ENCODE measurements at regions not wholly inside any gene's neighbourhood (a gene's known extent, or its start where the extent isn't known, plus 50 kb on each side); places are given as distances from the start of the nearest gene placed in this dataset.

DNA sequence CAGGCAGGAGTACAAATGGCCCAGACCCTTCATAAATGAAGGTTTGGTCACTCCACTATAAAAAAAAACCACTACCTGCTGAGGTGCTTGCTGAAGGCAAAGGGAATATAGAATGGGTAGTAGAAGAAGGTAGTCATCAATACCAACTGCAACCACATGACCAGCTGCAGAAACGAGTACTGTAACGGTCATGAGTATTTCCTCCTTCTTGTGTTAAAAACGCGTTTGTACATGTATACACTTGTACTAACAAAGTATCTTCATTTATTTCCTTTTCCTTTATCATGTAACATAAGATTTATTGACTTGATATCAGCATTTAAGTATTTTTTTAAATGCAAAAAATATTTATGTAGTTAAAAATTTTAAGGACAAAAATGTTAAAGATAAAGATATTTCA lies 238.6 kb downstream of the TFAP2B start:
- no peak for TF ChIP-seq ARNT (IDR thresholded peaks at IDR 0.05)
- TF ChIP-seq ZNF384 (IDR thresholded peaks at IDR 0.05), result no peak
- no peak for TF ChIP-seq BHLHE40 (IDR thresholded peaks at IDR 0.05; ENCODE audit: borderline replicate concordance)
- TF ChIP-seq SUZ12 (IDR thresholded peaks at IDR 0.05), result no peak
- no peak for TF ChIP-seq ELF4 (IDR thresholded peaks at IDR 0.05)
- no peak for TF ChIP-seq FOXK2 (IDR thresholded peaks at IDR 0.05)
- no peak for TF ChIP-seq SP1 (IDR thresholded peaks at IDR 0.05)
- CTCF ChIA-PET, result no interaction called here
- POLR2A ChIA-PET, result no interaction called here
- no peak for DNase-seq (ENCODE audit: extremely low spot score)

GRCh38 chr6:51060262-51060762 lies 241.6 kb downstream of the TFAP2B start:
- CTCF ChIA-PET, result no interaction called here
- no peak for TF ChIP-seq PKNOX1 (IDR thresholded peaks at IDR 0.05)
- TF ChIP-seq ARNT (IDR thresholded peaks at IDR 0.05), result no peak
- no peak for TF ChIP-seq FOXK2 (IDR thresholded peaks at IDR 0.05)
- TF ChIP-seq BHLHE40 (IDR thresholded peaks at IDR 0.05; ENCODE audit: borderline replicate concordance), result no peak
- no peak for TF ChIP-seq HDGF (IDR thresholded peaks at IDR 0.05; ENCODE audit: borderline replicate concordance)
- no peak for TF ChIP-seq CTBP1 (IDR thresholded peaks at IDR 0.05; ENCODE audit: borderline replicate concordance)
- no peak for TF ChIP-seq NFRKB (IDR thresholded peaks at IDR 0.05)
- TF ChIP-seq SUZ12 (IDR thresholded peaks at IDR 0.05), result no peak
- no peak for TF ChIP-seq ZNF384 (IDR thresholded peaks at IDR 0.05)
- no peak for TF ChIP-seq FOXA1 (IDR thresholded peaks at IDR 0.05)
- no peak for TF ChIP-seq ELF4 (IDR thresholded peaks at IDR 0.05)

DNA sequence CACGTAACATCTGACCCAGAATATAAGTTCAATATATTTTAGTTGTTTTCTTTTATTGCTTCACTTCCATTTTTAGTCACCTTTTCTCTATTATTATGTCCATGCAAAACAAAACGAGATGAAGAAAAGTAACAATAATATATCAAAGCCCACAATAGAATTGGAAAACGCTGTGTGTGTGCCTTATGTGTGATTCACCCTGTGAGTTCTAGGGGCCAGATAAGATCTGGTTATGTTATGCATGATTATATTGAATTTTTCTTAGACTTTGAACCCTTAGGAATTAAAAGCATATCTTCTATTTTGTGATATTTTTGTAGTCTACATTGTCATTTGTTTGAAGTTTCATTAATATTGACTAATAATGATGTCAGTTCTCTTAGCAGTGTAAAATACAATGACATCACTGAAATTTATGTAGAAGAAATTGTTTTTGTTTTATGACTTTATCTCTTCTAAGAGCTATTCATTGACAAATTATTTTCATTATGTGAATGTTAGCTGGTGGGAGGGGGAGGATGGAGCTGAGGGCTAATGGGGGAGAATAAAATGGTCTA lies 243.6 kb downstream of the TFAP2B start:
- ChIA-PET CTCF (no interaction called here), POLR2A (no interaction called here)
- DNase-seq (ENCODE audit: extremely low spot score), result no peak
- TF ChIP-seq NFRKB (IDR thresholded peaks at IDR 0.05) (no peak), LEF1 (IDR thresholded peaks at IDR 0.05; ENCODE audit: borderline replicate concordance) (no peak), L3MBTL2 (conservative IDR thresholded peaks at IDR 0.05) (no peak), SP1 (IDR thresholded peaks at IDR 0.05) (no peak), TARDBP (IDR thresholded peaks at IDR 0.05) (no peak), ZNF384 (IDR thresholded peaks at IDR 0.05) (no peak), ELF4 (IDR thresholded peaks at IDR 0.05) (no peak)

More at GRCh38 chr6:51060262-51060762, 241.6 kb downstream of the TFAP2B start:
- POLR2A ChIA-PET, result no interaction called here
- no peak for DNase-seq (ENCODE audit: extremely low spot score)

GRCh38 chr6:51077821-51078518 lies 259.3 kb downstream of the TFAP2B start:
- POLR2A ChIA-PET, result no interaction called here
- CTCF ChIA-PET, result no interaction called here
- no peak for DNase-seq (ENCODE audit: extremely low spot score)
- no peak for TF ChIP-seq FOXK2 (IDR thresholded peaks at IDR 0.05)

DNA sequence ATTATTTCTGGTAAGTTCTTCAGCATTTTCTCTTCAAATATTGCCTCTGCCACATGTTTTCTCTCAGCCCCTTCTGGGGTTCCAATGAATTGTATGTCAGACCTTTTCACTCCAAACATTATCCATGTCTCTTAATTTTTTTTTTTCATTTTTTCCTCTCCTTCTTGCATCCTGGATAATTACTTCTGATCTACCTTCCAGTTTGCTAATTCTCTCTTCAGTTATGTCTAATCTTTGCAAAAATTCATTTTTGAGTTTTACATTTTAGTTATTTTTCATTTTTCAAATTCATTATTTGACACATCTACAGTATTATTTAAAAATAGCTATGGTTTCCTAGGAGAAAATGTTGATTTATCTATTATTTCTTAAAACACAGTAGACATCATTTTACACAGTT lies 271.7 kb downstream of the TFAP2B start:
- DNase-seq (ENCODE audit: extremely low spot score), result no peak
- TF ChIP-seq BHLHE40 (IDR thresholded peaks at IDR 0.05; ENCODE audit: borderline replicate concordance) (no peak), SUZ12 (IDR thresholded peaks at IDR 0.05) (no peak), HDGF (IDR thresholded peaks at IDR 0.05; ENCODE audit: borderline replicate concordance) (no peak), TARDBP (IDR thresholded peaks at IDR 0.05) (no peak), CTBP1 (IDR thresholded peaks at IDR 0.05; ENCODE audit: borderline replicate concordance) (no peak), ZNF384 (IDR thresholded peaks at IDR 0.05) (no peak), SP1 (IDR thresholded peaks at IDR 0.05) (no peak), FOXK2 (IDR thresholded peaks at IDR 0.05) (no peak), ELF4 (IDR thresholded peaks at IDR 0.05) (no peak), LEF1 (IDR thresholded peaks at IDR 0.05; ENCODE audit: borderline replicate concordance) (no peak), FOXM1 (IDR thresholded peaks at IDR 0.05; ENCODE audit: borderline replicate concordance) (no peak), ARNT (IDR thresholded peaks at IDR 0.05) (no peak), FOXA1 (IDR thresholded peaks at IDR 0.05) (no peak), PKNOX1 (IDR thresholded peaks at IDR 0.05) (no peak)
- ChIA-PET POLR2A (no interaction called here), CTCF (no interaction called here)

- POLR2A ChIA-PET, result no interaction called here
- TF ChIP-seq TARDBP (IDR thresholded peaks at IDR 0.05), result no peak
- TF ChIP-seq ELF4 (IDR thresholded peaks at IDR 0.05), result no peak
- TF ChIP-seq NFRKB (IDR thresholded peaks at IDR 0.05), result no peak
- no peak for TF ChIP-seq PKNOX1 (IDR thresholded peaks at IDR 0.05)
- TF ChIP-seq LEF1 (IDR thresholded peaks at IDR 0.05; ENCODE audit: borderline replicate concordance), result no peak
- no peak for TF ChIP-seq CTBP1 (IDR thresholded peaks at IDR 0.05; ENCODE audit: borderline replicate concordance)
- TF ChIP-seq SP1 (IDR thresholded peaks at IDR 0.05), result no peak
- no peak for TF ChIP-seq FOXK2 (IDR thresholded peaks at IDR 0.05)
- TF ChIP-seq FOXA1 (IDR thresholded peaks at IDR 0.05), result no peak
- TF ChIP-seq FOXM1 (IDR thresholded peaks at IDR 0.05; ENCODE audit: borderline replicate concordance), result no peak
- no peak for TF ChIP-seq SUZ12 (IDR thresholded peaks at IDR 0.05)
- no peak for TF ChIP-seq L3MBTL2 (conservative IDR thresholded peaks at IDR 0.05)
- no peak for TF ChIP-seq ZNF384 (IDR thresholded peaks at IDR 0.05)
- no peak for TF ChIP-seq HDGF (IDR thresholded peaks at IDR 0.05; ENCODE audit: borderline replicate concordance)
- no peak for TF ChIP-seq ARNT (IDR thresholded peaks at IDR 0.05)
- no peak for TF ChIP-seq BHLHE40 (IDR thresholded peaks at IDR 0.05; ENCODE audit: borderline replicate concordance)
- DNase-seq (ENCODE audit: extremely low spot score), result no peak
- CTCF ChIA-PET, result no interaction called here
Observed at GRCh38 chr6:51093871-51094270, 275.2 kb downstream of the TFAP2B start.
